Activated naive CD4-positive, alpha-beta T cell treated with anti-CD3 and anti-CD28 coated beads, Interleukin-2, amount 50 U/mL, for 16 hours (primary cell): ENCODE measurements at regions not wholly inside any gene's neighbourhood (a gene's known extent, or its start where the extent isn't known, plus 50 kb on each side); places are given as distances from the start of the nearest gene placed in this dataset.
"Not testable (repeated sequence)": the region's sequence is repeated elsewhere in the genome, so short reads cannot be mapped to it uniquely, and the experiment has no call there.

ENCODE experiments used
- DNase-seq: peaks from one replicate; pipeline ENCODE4 v3.0.0-alpha.2; 2020

DNA sequence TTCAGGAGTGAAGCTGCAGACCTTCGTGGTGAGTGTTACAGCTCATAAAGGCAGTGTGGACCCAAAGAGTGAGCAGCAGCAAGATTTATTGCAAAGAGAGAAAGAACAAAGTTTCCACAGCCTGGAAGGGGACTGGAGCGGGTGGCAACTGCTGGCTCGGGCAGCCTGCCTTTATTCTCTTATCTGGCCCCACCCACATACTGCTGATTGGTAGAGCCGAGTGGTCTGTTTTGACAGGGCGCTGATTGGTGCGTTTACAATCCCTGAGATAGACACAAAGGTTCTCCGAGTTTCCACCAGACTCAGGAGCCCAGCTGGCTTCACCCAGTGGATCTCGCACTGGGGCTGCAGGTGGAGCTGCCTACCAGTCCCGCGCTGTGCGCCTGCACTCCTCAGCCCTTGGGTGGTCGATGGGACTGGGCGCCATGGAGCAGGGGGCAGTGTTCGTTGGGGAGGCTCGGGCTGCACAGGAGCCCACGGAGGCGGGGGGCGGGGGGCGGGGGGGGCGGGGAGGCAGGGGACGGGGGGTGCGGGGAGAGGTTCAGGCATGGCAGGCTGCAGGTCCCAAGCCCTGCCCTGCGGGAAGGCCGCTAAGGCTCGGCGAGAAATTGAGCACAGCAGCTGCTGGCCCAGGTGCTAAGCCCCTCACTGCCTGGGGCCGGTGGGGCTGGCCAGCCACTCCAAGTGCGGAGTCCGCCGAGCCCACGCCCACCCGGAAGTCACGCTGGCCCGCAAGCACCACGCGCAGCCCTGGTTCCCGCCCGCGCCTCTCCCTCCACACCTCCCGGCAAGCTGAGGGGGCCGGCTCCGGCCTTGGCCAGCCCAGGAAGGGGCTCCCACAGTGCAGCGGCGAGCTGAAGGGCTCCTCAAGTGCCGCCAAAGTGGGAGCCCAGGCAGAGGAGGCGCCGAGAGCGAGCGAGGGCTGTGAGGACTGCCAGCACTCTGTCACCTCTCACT is 59.9 kb upstream of the EN2 start:
- not testable (repeated sequence) for DNase-seq

DNA sequence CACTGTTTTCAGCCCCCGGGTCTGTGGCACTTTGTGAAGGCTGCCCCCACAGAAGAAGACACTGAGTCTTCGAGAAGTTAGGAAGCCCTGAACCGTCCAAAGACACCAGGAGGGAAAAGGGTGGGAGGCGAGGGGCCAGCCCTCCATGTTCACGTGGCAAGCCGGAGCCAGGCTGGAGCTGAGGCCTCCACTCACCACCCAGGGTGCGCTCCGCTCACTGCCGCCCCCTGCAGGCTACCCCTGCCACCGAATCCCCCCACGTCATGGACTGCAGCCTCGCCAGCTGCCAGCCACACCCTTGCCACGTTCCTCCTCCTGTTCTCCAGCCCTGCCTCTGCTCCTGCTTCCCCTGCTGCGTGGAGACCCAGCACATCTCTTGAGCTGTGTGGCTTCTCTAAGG is 59.0 kb upstream of the EN2 start:
- DNase-seq = no peak

DNA sequence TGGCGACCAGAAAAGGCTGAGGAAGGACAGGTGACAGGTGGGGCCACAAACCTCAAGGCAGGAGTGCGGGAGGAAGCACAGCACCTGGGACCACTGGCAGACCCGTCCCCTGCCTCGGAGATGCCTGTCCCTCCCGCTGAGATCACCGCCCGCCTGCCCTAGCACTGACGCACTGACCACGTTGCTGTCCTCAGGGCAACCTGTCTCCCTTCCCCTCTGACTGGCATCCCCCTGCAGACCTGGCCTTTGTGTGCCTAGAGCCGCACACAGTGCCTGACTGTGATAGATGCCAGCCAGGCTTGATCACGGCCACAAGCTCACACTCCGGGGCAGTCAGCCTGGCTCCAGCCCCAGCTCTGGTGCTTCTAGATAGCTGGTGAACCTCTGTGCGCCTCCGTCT is 58.4 kb upstream of the EN2 start:
- no peak for DNase-seq

DNA sequence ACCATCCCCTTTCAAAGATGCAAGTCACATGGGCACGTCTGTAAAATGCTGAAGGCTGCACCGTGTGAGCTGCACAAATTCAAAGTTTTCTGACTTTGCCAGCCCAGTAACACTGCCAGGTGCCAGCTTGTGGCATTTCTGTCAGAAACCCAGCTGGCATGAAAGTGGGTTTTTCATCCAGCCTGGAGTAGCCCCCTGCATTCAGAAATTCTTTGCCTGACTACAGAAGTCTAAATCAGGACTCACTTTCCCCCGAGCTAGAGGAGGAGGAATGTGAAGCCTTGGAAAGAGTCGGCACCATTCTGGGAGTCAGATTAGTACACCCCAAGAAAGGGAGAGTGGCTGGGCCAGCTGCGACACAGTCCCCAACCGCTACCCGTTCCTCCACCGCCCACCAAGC is 56.7 kb upstream of the EN2 start:
- no peak for DNase-seq

DNA sequence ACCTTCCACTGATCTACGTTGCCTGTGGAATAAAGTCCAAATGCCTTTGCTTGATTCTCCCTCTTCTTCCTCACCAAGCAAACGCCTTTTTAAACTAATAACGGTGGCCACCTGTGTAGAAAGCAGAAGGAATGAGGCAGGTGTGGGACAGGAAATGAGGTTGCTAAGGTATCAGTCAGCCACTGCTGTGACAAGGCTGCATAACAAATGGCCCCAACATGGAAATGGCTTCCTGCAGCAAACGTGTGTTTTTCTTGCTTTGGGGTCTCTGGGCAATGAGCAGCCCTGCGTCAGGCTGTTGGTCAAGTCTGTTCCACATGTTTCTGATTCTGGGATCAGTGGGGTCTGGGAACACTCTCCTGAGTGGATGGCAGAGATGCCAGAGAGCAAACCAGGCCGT is 56.0 kb upstream of the EN2 start:
- no peak for DNase-seq

DNA sequence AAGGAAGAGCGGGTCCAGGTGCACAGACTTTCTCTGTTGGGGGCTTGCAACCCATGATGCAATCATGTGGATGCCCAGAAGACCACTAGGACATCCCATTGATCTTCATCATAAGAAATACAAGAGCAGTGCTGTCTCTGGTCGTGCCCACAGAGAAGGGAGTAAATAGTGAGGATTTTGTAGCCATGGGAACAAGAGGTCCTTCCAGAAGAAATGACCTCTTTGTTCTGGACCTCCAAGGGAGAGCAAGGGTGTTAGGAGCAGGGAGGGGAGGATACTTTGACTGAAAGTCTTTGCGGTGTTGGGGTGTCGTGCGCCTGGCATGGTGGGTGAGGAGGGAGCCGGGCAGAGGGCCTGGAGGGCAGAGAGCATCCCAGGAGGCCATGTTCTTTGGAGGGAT is 55.0 kb upstream of the EN2 start:
- DNase-seq = no peak

DNA sequence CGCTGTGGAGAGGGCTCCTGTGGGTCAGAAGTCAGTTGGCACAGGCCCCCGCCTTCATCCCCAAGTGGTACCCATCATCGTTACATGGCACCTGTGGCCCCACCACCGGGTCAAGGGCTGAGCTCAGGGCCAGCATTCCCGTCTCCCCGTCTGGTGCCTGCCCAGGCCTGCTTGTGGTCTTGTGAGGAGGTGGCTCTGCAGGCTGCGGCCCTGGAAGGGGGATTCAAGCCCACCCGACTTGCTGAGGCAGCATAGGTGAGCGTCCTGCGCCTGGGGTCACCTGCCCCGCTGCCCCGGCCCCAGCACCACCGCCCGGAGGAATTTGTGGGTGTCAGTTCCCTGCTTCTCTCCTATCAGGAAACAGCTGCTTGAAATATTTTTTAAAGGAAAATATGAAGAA is 53.0 kb upstream of the EN2 start:
- DNase-seq = no peak

DNA sequence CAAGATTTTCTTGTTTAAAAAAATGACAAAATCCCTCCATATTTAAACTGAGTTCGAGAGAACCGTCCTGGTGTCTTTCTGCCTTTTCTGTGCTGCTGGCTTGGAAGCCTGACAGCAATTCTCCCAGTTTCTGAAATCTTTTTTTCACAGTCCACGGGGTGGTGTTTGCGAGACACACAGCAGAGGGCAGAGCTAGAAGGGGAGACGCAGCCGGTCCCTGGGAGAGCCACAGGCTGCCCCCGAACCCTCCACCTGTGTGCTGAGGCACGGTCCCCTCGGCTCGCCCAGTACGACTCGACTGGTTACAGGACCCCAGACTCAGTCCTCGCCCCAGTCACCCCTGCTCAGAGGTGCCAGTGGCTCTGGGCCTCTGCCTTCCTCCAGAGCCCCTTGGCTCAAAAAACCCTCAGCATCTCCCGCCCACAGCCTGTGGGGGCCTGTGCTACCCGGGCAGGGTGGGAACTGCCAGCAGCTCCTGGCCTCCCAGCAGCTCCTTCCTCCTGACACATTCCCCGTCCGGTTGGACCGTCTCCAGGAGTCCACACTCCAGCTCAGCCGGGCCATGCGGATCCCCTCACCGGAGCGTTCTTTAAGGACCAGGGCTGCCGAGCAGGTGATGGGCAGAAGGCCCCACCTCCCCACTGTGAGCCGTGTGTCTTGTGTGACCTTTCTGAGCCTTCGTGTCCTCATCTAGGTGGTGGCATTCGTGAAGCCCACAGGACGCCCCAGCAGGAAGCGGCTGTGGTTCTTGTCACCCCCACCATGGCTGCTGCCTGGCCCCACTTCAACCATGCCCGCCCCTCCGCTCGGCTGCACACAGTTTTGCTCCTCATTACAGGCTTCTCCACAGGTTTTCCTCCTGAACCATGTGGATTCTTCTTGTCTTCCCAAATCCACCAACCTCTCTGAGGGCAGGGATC is 52.3 kb upstream of the EN2 start:
- no peak for DNase-seq

DNA sequence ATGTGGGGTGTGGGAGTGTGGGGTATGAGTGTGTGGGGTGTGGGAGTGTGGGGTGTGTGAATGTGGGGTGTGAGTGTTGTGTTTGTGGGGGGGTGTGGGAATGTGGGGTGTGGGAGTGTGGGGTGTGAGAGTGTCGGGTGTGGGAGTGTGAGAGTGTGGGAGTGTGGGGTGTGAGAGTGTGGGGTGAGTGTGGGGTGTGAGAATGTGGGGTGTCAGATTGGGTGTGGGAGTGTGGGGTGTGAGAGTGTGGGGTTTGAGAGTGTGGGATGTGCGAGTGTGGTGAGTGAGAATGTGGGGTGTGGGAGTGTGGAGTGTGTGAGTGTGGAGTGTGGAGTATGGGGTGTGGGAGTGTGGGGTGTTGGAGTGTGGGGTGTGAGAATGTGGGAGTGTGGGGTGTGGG is 50.1 kb upstream of the EN2 start:
- no peak for DNase-seq
